IgD-negative memory B cell (primary cell): ENCODE measurements at regions not wholly inside any gene's neighbourhood (a gene's known extent, or its start where the extent isn't known, plus 50 kb on each side); places are given as distances from the start of the nearest gene placed in this dataset.

Source experiments
- H3K27ac Mint-ChIP-seq, 3 donors: one replicate each; pipeline ENCODE4 v1.8.0; 2020 to 2022; ENCODE audit warnings: mild to moderate bottlenecking in 3 of 3, mixed read lengths in 3 of 3, moderate library complexity in 1 of 3
- H3K27me3 Mint-ChIP-seq: one replicate; pipeline ENCODE4 v1.8.0; 2021; ENCODE audit warnings: mixed read lengths
- H3K36me3 Mint-ChIP-seq: one replicate; pipeline ENCODE4 v1.8.0; 2020; ENCODE audit warnings: mild to moderate bottlenecking, mixed read lengths
- H3K4me1 Mint-ChIP-seq, 3 donors: one replicate each; pipeline ENCODE4 v1.8.0; 2020 to 2022; ENCODE audit warnings: mixed read lengths in 3 of 3, mild to moderate bottlenecking in 1 of 3
- H3K4me3 Mint-ChIP-seq, 4 donors: one replicate each; pipeline ENCODE4 v1.8.0; 2020 to 2022; ENCODE audit warnings: mild to moderate bottlenecking in 4 of 4, mixed read lengths in 4 of 4, moderate library complexity in 3 of 4
- H3K9me3 Mint-ChIP-seq, 3 donors: one replicate each; pipeline ENCODE4 v1.8.0; 2020 to 2021; ENCODE audit warnings: mixed read lengths in 3 of 3, mild to moderate bottlenecking in 1 of 3

GRCh38 chr11:70698871-70699270, 300.5 kb downstream of the CTTN start:
- Mint-ChIP-seq H3K27ac (no peak overlapping the region), H3K36me3 (no peaks in the 10 kb centered on the region), H3K27me3 (peaks cover 3% of the 10 kb centered on the region), H3K9me3 (peaks cover 0 to 7% (median 4%) of the 10 kb centered on the region in 3 donors), H3K4me1 (no peaks in the 10 kb centered on the region), H3K4me3 (no peak overlapping the region)

DNA sequence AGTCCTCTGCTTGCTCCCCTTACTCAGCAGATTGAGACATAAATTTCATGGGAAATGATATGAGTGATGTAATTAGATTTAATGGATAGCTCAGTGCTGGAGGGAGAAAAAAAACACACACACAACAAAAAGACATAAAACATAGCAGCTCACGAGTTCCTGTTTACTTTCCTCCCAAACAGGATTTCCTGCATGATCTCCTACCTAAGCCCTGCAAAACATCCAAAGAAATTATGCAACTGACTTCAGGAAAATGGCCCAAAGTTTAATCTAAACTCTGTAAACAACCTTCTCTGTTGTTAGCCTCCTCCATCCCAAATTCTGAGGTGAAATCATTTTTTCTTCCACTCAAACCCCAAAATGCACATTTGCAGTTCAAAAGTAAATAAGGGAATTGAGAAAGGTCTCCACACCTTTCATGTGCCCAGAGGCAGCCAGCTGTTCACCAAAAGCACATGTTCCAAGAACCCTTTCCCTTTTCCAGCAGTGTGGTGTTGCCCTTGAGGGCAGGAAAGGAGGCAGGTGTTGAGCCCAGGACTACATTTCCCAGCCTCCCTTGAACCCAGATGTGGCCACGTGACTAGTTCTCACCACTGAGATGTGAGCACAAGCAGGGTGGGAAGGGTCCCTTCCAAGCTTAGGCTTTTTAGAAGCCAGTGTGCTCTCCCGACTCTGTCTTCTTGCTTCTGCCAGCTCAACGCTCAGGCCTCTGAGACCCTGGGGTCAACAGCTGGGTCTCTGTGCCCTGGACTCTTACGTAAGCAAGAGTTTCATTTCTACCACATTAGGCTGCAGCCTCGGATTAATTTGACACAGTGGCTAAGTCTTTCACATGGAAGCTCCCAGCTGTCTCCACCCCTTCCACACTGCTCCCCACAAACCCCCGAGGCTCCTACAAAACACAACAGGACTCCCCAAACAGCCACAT, 301.2 kb downstream of the CTTN start:
- Mint-ChIP-seq H3K36me3 (no peaks in the 10 kb centered on the region), H3K27ac (no peak overlapping the region), H3K27me3 (peaks cover 3% of the 10 kb centered on the region), H3K4me1 (no peaks in the 10 kb centered on the region), H3K9me3 (peaks cover 0 to 7% (median 4%) of the 10 kb centered on the region in 3 donors), H3K4me3 (peak overlapping the region in 1 of 4 donors; percentile 34)

- peaks cover 0 to 7% (median 4%) of the 10 kb centered on the region in 3 donors for H3K9me3 Mint-ChIP-seq
- no peaks in the 10 kb centered on the region for H3K27me3 Mint-ChIP-seq
- no peak overlapping the region for H3K27ac Mint-ChIP-seq
- H3K4me1 Mint-ChIP-seq = no peaks in the 10 kb centered on the region
- H3K36me3 Mint-ChIP-seq = no peaks in the 10 kb centered on the region
- no peak overlapping the region for H3K4me3 Mint-ChIP-seq
These were observed 302.1 kb downstream of the CTTN start for GRCh38 chr11:70700453-70700852.

- Mint-ChIP-seq H3K36me3 (no peaks in the 10 kb centered on the region), H3K27ac (no peak overlapping the region)
These were observed 302.5 kb downstream of the CTTN start for GRCh38 chr11:70700871-70701270.

DNA sequence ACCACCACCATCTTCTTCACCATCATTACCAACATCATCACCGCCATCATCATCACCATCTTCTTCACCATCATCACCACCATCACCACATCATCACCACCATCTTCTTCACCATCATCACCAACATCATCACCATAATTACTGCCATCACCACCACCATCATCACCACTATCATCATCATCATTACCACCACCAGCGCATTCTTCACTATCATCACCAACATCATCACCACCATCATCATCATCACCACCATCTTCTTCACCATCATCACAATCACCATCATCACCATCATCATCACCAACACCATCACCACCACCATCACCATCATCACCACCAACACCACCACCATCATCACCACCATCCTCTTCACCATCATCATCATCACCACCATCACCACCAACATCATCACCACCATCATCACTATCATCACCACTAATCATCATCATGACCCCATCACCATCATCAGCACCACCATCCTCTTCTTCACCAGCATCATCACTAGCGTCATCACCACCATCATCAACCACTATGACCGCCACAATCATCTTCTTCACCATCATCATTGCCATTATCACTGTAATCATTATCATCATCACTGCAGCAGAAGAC, 303.8 kb downstream of the CTTN start:
- Mint-ChIP-seq H3K4me1 (no peaks in the 10 kb centered on the region), H3K9me3 (peaks cover 0 to 3% (median 0%) of the 10 kb centered on the region in 3 donors), H3K4me3 (no peak overlapping the region), H3K27me3 (no peaks in the 10 kb centered on the region), H3K27ac (no peak overlapping the region), H3K36me3 (no peaks in the 10 kb centered on the region)

More at GRCh38 chr11:70700871-70701270, 302.5 kb downstream of the CTTN start:
- no peaks in the 10 kb centered on the region for H3K4me1 Mint-ChIP-seq
- no peaks in the 10 kb centered on the region for H3K27me3 Mint-ChIP-seq
- peaks cover 0 to 7% (median 4%) of the 10 kb centered on the region in 3 donors for H3K9me3 Mint-ChIP-seq
- no peak overlapping the region for H3K4me3 Mint-ChIP-seq

DNA sequence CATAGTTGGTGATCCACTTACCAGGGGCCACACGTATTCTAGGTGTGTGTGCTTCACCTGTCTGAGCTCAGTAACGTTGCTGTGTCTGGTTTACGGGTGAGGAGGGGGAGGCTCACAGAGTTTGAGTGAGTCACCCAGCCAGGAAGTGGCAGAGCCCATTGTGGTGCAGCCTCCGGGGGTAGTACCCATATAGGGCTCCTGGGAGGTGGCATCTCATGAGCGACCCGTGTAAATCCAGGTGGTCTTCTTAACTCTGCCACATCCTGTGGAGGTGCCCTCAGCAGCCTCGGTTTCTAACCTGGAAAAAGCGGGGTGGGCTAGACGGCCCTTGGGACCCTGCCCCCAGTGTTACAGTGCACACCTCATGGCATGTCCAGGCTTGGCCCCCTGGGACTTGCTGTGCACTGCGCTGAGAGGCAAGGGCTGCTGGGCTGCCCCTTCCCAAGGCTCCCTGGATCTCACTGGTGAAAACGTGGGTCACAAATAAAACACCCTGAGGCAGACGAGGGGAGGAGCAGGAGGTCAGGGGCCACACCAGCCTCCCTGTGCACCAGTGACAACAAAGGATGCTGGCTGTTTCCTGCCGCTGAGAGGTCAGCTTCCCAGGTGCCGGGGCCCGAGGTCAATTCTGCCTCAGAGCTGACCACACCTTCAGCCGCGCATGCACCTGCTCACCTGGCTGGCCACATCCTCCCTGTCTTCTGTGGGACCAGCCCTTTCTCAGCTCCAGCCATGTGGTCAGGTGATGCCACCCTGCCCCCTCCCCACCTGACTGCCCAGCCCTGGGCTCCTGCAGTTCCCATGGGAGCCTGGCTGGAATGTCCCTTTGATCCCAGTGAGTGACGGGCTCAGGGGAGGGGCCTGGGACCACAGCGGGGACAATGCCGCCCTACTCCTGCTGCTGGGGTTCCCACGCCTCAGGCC, 305.1 kb downstream of the CTTN start:
- H3K4me3 Mint-ChIP-seq = no peak overlapping the region
- peaks cover 2% of the 10 kb centered on the region for H3K27me3 Mint-ChIP-seq
- H3K9me3 Mint-ChIP-seq = peaks cover 0 to 3% (median 0%) of the 10 kb centered on the region in 3 donors
- H3K4me1 Mint-ChIP-seq = no peaks in the 10 kb centered on the region
- H3K27ac Mint-ChIP-seq = no peak overlapping the region
- H3K36me3 Mint-ChIP-seq = no peaks in the 10 kb centered on the region

DNA sequence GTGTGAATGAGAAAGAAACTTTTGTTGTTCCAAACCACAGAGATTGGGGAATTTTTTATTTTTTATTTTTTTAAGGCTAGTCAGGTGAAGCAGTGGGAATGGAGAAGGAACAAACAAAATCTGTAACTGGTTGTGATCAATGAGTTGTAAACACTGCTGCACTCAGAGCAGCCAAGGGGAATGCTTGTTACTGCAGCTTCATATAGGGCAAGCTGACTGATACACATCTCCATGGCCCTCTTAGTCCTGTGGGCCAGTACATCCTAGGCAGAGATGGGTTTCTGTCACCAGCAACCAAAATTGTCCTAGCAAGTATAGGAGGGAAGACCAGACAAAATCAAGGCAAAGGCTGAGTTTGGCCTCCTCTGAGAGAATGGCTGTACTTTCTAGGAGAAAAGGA, 306.8 kb downstream of the CTTN start:
- Mint-ChIP-seq H3K9me3 (peaks cover 0 to 3% (median 0%) of the 10 kb centered on the region in 3 donors), H3K27me3 (peaks cover 2% of the 10 kb centered on the region), H3K27ac (no peak overlapping the region), H3K4me1 (peaks cover 0 to 1% (median 0%) of the 10 kb centered on the region in 3 donors), H3K4me3 (no peak overlapping the region), H3K36me3 (no peaks in the 10 kb centered on the region)

- peak overlapping the region in 1 of 3 donors; percentile 27 for H3K27ac Mint-ChIP-seq
- H3K27me3 Mint-ChIP-seq = peaks cover 4% of the 10 kb centered on the region
- H3K4me3 Mint-ChIP-seq = no peak overlapping the region
- peaks cover 0 to 1% (median 0%) of the 10 kb centered on the region in 3 donors for H3K4me1 Mint-ChIP-seq
- H3K36me3 Mint-ChIP-seq = no peaks in the 10 kb centered on the region
- peaks cover 0 to 3% (median 0%) of the 10 kb centered on the region in 3 donors for H3K9me3 Mint-ChIP-seq
These were observed 307.6 kb downstream of the CTTN start for GRCh38 chr11:70705930-70706329.

GRCh38 chr11:70707821-70708220, 309.5 kb downstream of the CTTN start:
- H3K4me1 Mint-ChIP-seq = peaks cover 0 to 1% (median 0%) of the 10 kb centered on the region in 3 donors
- peaks cover 3% of the 10 kb centered on the region for H3K36me3 Mint-ChIP-seq
- peaks cover 7% of the 10 kb centered on the region for H3K27me3 Mint-ChIP-seq
- H3K27ac Mint-ChIP-seq = no peak overlapping the region
- H3K9me3 Mint-ChIP-seq = peaks cover 0 to 7% (median 0%) of the 10 kb centered on the region in 3 donors
- no peak overlapping the region for H3K4me3 Mint-ChIP-seq

DNA sequence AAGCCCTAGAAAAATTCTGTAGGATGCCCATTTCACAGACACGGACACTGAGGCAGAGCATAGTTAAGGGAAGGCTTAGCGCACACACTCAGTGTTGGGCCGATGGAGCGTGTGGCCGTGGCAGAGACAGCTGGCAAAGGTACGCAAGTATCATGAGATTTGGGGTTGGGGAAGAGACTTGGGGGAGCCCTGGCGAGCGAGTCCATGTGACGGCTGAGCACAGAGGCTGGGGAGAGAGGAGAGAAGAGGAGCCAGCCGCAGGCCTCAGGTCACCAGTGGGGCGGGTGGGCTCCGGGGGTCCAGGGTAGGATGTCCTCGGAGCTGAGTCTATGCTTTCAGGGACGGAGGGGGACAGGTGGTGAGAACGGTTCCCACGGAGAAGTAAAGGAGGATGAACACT, 311.3 kb downstream of the CTTN start:
- Mint-ChIP-seq H3K27ac (no peak overlapping the region), H3K9me3 (peaks cover 0 to 7% (median 0%) of the 10 kb centered on the region in 3 donors), H3K36me3 (peaks cover 3% of the 10 kb centered on the region), H3K27me3 (peaks cover 7% of the 10 kb centered on the region), H3K4me3 (no peak overlapping the region), H3K4me1 (peaks cover 0 to 1% (median 0%) of the 10 kb centered on the region in 3 donors)

DNA sequence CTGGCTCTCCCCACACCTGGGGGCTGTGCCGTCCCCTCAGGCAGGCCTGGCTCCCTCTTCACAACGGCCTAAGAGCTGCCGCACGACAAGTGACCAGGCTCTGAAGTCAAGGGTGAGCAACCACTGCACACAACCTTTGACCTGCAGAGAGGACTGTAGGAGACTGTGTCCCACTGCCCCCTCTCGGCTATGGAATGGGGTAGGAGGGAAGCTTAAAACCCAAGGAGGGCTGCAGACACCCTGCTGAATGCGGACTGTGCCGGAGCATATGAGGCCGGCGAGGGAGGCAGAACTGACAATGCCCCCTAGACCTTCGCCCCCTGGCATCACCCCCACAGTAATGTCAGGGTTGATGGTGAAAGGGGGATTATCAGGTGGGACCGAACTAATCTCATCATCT, 311.9 kb downstream of the CTTN start:
- Mint-ChIP-seq H3K9me3 (peaks cover 0 to 7% (median 0%) of the 10 kb centered on the region in 3 donors), H3K27ac (no peak overlapping the region), H3K36me3 (peaks cover 3% of the 10 kb centered on the region), H3K27me3 (peaks cover 7% of the 10 kb centered on the region), H3K4me1 (peaks cover 0 to 1% (median 0%) of the 10 kb centered on the region in 3 donors), H3K4me3 (no peak overlapping the region)

GRCh38 chr11:70710601-70711000, 312.3 kb downstream of the CTTN start:
- Mint-ChIP-seq H3K4me1 (peaks cover 0 to 1% (median 0%) of the 10 kb centered on the region in 3 donors), H3K27ac (no peak overlapping the region), H3K4me3 (no peak overlapping the region), H3K27me3 (peaks cover 7% of the 10 kb centered on the region), H3K9me3 (peaks cover 0 to 7% (median 0%) of the 10 kb centered on the region in 3 donors), H3K36me3 (peaks cover 3% of the 10 kb centered on the region)

DNA sequence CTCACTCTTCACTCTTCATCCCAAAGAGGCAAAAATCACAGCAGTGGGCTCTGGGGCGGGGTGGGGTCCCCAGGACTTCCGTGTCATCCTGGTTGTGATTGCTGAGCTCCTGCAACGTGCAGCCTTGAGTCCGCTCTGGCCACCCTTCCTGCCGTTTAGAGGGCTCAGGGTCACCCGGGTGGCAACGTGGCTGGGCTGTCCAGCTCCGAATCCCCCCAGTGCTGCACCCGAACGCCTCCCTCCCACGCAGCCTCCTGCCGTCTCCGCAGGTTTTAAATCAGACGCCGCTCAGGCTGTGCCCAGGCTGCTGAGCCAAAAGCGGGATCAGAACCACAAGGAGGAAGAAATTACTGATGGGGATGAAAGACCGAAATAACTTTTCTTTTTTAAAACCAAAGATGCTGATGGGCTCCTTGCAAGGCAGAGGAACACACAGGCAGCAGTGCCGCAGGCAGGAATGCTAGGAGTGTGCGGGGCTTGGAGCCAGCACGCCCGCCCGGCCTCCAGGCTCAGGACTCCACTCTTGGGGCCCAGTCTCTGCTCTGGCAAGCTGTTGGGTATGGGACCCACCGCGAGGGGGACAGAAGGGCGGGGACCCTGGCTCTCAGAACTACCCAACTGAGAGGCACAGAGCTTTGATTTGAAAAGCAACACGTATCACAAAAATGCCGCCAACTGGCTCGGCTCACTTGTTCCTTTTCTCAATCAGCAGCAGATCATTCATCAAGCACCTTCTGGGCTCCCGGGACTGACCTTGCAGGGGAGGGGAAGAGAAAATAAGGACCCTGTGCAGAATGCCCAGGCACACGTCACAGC, 313.0 kb downstream of the CTTN start:
- peaks cover 3% of the 10 kb centered on the region for H3K36me3 Mint-ChIP-seq
- H3K9me3 Mint-ChIP-seq = peaks cover 0 to 7% (median 0%) of the 10 kb centered on the region in 3 donors
- H3K27ac Mint-ChIP-seq = no peak overlapping the region
- no peak overlapping the region for H3K4me3 Mint-ChIP-seq
- peaks cover 8% of the 10 kb centered on the region for H3K27me3 Mint-ChIP-seq
- peaks cover 0 to 1% (median 0%) of the 10 kb centered on the region in 3 donors for H3K4me1 Mint-ChIP-seq

DNA sequence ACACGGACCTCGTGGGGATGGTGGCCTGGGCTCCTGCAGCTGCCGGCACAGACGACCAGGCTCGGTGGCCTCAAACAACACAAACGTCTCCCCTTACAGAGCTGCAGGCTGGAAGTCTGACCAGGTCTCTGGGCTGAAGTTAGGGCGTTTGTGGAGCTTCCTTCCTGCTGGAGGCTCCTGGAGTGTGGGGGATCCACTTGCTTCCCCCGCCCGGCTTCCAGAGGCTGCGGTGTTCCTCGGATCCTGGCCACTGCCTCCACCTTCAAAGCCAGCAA, 313.5 kb downstream of the CTTN start:
- Mint-ChIP-seq H3K9me3 (peaks cover 0 to 6% (median 0%) of the 10 kb centered on the region in 3 donors), H3K4me1 (peaks cover 0 to 1% (median 0%) of the 10 kb centered on the region in 3 donors), H3K27me3 (peaks cover 10% of the 10 kb centered on the region), H3K4me3 (peak overlapping the region in 1 of 4 donors; percentile 52), H3K27ac (no peak overlapping the region), H3K36me3 (peaks cover 3% of the 10 kb centered on the region)
